ENCODE measurements at regions not wholly inside any gene's neighbourhood (a gene's known extent, or its start where the extent isn't known, plus 50 kb on each side); places are given as distances from the start of the nearest gene placed in this dataset.

DNA sequence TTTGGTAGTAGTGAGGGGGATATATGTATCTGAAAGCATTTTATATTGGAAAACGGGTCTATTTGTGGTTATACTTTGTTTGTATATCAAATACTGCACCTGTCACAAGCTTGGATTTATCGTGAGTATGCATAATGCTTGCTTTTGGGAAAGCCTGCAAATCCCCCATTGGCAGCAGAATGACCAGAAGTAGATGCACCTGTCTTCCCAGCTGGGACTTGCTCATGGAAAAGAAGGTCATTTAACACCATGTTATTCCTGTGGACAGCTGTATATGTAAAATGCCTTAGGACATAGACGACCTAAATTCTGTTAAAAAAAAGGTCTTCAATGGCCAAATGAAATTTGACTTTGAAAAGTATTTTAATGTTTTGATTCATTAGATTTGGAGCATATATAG, 599.4 kb downstream of the XIRP2 start:
- TF ChIP-seq, protein P1, sequence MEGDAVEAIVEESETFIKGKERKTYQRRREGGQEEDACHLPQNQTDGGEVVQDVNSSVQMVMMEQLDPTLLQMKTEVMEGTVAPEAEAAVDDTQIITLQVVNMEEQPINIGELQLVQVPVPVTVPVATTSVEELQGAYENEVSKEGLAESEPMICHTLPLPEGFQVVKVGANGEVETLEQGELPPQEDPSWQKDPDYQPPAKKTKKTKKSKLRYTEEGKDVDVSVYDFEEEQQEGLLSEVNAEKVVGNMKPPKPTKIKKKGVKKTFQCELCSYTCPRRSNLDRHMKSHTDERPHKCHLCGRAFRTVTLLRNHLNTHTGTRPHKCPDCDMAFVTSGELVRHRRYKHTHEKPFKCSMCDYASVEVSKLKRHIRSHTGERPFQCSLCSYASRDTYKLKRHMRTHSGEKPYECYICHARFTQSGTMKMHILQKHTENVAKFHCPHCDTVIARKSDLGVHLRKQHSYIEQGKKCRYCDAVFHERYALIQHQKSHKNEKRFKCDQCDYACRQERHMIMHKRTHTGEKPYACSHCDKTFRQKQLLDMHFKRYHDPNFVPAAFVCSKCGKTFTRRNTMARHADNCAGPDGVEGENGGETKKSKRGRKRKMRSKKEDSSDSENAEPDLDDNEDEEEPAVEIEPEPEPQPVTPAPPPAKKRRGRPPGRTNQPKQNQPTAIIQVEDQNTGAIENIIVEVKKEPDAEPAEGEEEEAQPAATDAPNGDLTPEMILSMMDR (IDR thresholded peaks at IDR 0.05; ENCODE audit: low read length, missing control alignments): no peak
- no peak for DNase-seq (ENCODE audit: low read depth)
- H3K4me3 ChIP-seq (replicated peaks; ENCODE audit: low read depth, low read length): no peak overlapping the region

DNA sequence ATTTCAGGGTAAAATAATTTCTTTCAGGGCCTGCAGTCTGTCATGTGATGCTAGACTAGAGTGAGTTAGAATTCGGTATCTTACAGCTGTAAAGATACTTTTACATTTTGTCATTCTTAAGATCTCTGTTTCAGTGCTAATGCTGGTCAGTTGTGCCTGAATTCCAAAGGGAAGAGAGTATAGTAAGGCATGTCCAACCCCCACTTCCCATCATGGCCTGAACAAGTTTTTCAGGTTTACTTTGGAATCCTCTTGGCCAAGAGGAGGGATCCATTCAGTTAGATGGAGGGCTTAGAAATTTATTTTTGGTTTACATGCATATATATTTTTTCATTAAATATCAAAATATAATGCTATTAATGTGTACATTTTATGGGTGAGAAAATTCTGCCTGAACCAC, 596.6 kb downstream of the XIRP2 start:
- DNase-seq (ENCODE audit: low read depth): no peak
- TF ChIP-seq, protein P1 (IDR thresholded peaks at IDR 0.05; ENCODE audit: low read length, missing control alignments): no peak
- H3K4me3 ChIP-seq (replicated peaks; ENCODE audit: low read depth, low read length): no peak overlapping the region

DNA sequence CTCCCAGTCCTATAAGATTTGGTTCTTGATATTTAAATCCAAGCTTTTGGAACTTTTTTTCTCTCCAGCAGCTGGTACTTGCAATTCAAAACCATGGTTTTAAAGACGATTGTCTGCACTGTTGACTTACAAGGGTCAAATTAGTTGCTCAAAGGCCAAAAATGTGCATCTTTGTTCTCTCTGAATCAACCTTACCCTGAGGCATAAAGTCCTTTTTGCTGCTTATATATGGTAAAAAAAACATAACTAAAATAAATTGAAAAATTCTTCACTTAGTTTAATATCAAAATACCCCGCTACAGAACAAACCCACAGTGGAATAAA, 592.7 kb downstream of the XIRP2 start:
- H3K4me3 ChIP-seq (replicated peaks; ENCODE audit: low read depth, low read length): no peak overlapping the region
- TF ChIP-seq, protein P1 (IDR thresholded peaks at IDR 0.05; ENCODE audit: low read length, missing control alignments): no peak
- DNase-seq (ENCODE audit: low read depth): no peak

DNA sequence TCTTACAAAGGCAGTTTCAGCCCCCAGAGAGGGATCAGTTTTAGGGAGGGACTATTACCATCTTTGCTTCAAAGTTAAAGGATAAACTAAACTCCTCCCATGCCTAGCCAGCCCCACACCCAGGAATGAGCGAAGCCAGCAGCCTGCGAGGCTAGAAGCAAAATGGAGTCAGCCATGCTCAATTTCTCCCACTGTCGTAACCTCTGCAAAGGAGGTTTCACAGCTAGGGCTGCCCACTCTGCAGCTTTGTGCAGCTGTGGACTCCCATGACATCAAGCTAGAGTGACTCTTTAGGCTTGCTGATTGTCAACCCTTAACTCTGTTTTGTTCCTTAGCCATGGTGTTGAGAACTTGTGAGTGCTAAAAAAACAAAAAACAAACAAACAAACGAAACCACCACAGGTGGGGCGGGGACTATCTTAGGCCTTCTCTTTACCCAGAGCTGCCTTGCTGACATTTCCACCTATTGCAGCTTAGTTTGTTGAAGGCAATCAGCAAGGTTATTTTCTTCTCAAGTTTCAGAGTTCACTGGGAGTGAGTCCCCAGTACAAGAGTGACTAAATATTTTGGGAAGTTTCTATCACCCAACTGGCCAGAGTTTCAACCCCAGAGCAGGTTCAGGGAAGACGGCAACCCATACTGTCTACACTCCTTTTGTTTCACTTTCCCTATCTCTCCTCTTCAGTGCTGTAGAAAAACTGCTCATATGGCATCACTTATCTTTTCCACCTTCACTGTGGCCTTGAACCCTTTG, 592.1 kb downstream of the XIRP2 start:
- no peak overlapping the region for H3K4me3 ChIP-seq (replicated peaks; ENCODE audit: low read depth, low read length)
- TF ChIP-seq, protein P1 (IDR thresholded peaks at IDR 0.05; ENCODE audit: low read length, missing control alignments): no peak
- no peak for DNase-seq (ENCODE audit: low read depth)

DNA sequence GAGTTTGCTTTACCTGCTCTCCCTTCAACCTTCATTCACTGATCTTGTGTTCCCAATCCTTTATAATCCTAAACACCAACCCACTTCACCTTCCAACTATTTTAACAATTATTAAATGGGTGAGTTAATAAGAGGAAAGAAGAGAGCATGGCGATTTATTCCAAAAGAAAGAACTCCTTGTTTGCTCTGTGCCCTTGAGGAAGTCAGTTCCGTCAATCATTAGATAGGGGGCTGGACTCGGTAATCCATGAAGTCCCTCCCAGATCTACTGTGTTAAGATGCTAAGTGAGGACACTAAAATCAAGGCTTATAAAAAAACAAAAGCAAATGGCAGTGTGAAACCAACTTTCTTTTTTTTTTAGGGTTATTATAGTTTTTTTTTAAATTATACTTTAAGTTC, 589.9 kb downstream of the XIRP2 start:
- DNase-seq (ENCODE audit: low read depth): no peak
- TF ChIP-seq, protein P1 (IDR thresholded peaks at IDR 0.05; ENCODE audit: low read length, missing control alignments): no peak
- no peak overlapping the region for H3K4me3 ChIP-seq (replicated peaks; ENCODE audit: low read depth, low read length)

DNA sequence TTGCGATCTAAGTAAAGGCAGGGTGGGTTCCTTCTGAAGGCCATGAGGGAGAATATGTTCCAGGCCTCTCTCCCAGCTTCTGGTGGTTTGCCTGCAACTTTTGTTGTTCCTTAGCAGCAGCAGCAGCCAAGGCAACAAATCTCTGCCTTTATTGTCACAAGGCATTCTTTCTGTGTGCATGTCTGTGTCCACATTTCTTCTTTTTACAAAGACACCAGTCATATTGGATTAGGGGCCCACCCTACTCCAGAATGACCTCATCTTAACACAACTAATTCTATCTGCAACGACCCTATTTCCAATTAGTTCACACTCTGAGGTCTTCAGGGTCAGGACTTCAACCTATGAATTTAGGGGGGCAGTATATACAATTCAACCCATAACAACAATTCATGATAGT, 587.5 kb downstream of the XIRP2 start:
- no peak overlapping the region for H3K4me3 ChIP-seq (replicated peaks; ENCODE audit: low read depth, low read length)
- TF ChIP-seq, protein P1 (IDR thresholded peaks at IDR 0.05; ENCODE audit: low read length, missing control alignments): no peak
- no peak for DNase-seq (ENCODE audit: low read depth)

DNA sequence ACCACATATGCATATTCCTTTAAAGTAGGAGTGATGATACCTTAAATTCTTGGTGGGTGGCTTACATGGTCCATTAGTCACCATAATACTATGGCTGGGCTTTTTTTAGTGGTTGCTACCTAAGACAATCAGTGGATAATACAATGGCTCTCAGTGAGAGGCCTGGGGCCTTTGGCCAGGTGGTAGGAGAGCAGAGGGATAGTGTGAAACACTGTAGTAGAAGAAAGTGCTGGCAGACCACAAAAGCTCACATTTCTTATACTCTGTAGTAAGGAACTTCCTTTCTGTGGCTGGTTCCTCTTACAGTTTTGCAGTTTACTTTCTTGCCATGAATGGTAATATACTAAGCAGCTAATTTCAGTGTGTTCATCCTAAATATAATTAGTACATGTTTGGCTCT, 583.5 kb downstream of the XIRP2 start:
- TF ChIP-seq, protein P1 (IDR thresholded peaks at IDR 0.05; ENCODE audit: low read length, missing control alignments): no peak
- no peak for DNase-seq (ENCODE audit: low read depth)
- no peak overlapping the region for H3K4me3 ChIP-seq (replicated peaks; ENCODE audit: low read depth, low read length)
